Smooth muscle cell (in vitro differentiated cells): ENCODE measurements at regions not wholly inside any gene's neighbourhood (a gene's known extent, or its start where the extent isn't known, plus 50 kb on each side); places are given as distances from the start of the nearest gene placed in this dataset.

Source experiments
- DNase-seq: peaks from one replicate; lab custom pipeline; 2025; ENCODE audit not compliant: unreplicated experiment; lab: John Stamatoyannopoulos, UW
- H2AFZ ChIP-seq: fragments of 200-600 bp; sonication (generic); 2 replicates; pipeline ENCODE4 v1.6.0; 2016; ENCODE audit warnings: antibody characterized with exemption, low read depth, mild to moderate bottlenecking
- H3F3A ChIP-seq: fragments of 200-600 bp; sonication (generic); 2 replicates; pipeline ENCODE4 v1.6.0; 2017; ENCODE audit warnings: antibody characterized with exemption, low read depth
- H3K27ac ChIP-seq: fragments of 200-600 bp; sonication (generic); 2 replicates; pipeline ENCODE4 v1.5.1; 2016; ENCODE audit warnings: low read depth, mild to moderate bottlenecking
- H3K27me3 ChIP-seq: fragments of 200-600 bp; sonication (generic); 2 replicates; pipeline ENCODE4 v1.6.1; 2016; ENCODE audit warnings: low read depth, mild to moderate bottlenecking
- H3K36me3 ChIP-seq: fragments of 200-600 bp; sonication (generic); 2 replicates; pipeline ENCODE4 v1.5.1; 2016; ENCODE audit warnings: low read depth
- H3K4me1 ChIP-seq: fragments of 200-600 bp; sonication (generic); 2 replicates; pipeline ENCODE4 v1.5.1; 2016; ENCODE audit warnings: low read depth
- H3K4me2 ChIP-seq: fragments of 200-600 bp; sonication (generic); 2 replicates; pipeline ENCODE4 v1.6.0; 2016; ENCODE audit warnings: mild to moderate bottlenecking
- H3K4me3 ChIP-seq: fragments of 200-600 bp; sonication (generic); 2 replicates; pipeline ENCODE4 v1.5.1; 2016; ENCODE audit warnings: mild to moderate bottlenecking
- H3K79me2 ChIP-seq: fragments of 200-600 bp; sonication (generic); 2 replicates; pipeline ENCODE4 v1.6.0; 2016; ENCODE audit warnings: low read depth, mild to moderate bottlenecking
- H3K9ac ChIP-seq: fragments of 200-600 bp; sonication (generic); 2 replicates; pipeline ENCODE4 v1.6.0; 2016; ENCODE audit warnings: low read depth
- H3K9me3 ChIP-seq: fragments of 200-600 bp; sonication (generic); replicated peaks from 2 replicates; pipeline ENCODE4 v1.5.1; 2016; ENCODE audit warnings: low read depth
- H4K20me1 ChIP-seq: fragments of 200-600 bp; sonication (generic); 2 replicates; pipeline ENCODE4 v1.6.0; 2016; ENCODE audit warnings: low read depth
- WGBS: methylation state at CpG from one replicate; pipeline ENCODE4 v1.1.7; 2016; ENCODE audit warnings: low lambda C conversion rate; 5-methylcytosine and 5-hydroxymethylcytosine counted together
- TF ChIP-seq, protein P1 (sequence below): fragments of 200-600 bp; sonication (generic); IDR thresholded peaks from 2 replicates; pipeline ENCODE4 v1.5.1; 2017; ENCODE audit warnings: borderline replicate concordance, mild to moderate bottlenecking, antibody characterized with exemption; ENCODE audit not compliant: insufficient read depth, poor library complexity, severe bottlenecking

GRCh38 chr1:34625521-34626015 lies 129.3 kb upstream of the GJB5 start:
- H3F3A ChIP-seq, result no peaks in the 10 kb centered on the region
- no peaks in the 10 kb centered on the region for H3K4me1 ChIP-seq
- H3K27me3 ChIP-seq, result no peaks in the 10 kb centered on the region
- H3K27ac ChIP-seq, result no peak overlapping the region
- WGBS, result 86% methylated on average over 6 of the region's 6 CpGs
- H3K36me3 ChIP-seq, result no peaks in the 10 kb centered on the region
- no peak for DNase-seq
- H3K4me3 ChIP-seq, result no peak overlapping the region
- H4K20me1 ChIP-seq, result no peaks in the 10 kb centered on the region
- H2AFZ ChIP-seq, result no peak overlapping the region
- TF ChIP-seq, protein P1, sequence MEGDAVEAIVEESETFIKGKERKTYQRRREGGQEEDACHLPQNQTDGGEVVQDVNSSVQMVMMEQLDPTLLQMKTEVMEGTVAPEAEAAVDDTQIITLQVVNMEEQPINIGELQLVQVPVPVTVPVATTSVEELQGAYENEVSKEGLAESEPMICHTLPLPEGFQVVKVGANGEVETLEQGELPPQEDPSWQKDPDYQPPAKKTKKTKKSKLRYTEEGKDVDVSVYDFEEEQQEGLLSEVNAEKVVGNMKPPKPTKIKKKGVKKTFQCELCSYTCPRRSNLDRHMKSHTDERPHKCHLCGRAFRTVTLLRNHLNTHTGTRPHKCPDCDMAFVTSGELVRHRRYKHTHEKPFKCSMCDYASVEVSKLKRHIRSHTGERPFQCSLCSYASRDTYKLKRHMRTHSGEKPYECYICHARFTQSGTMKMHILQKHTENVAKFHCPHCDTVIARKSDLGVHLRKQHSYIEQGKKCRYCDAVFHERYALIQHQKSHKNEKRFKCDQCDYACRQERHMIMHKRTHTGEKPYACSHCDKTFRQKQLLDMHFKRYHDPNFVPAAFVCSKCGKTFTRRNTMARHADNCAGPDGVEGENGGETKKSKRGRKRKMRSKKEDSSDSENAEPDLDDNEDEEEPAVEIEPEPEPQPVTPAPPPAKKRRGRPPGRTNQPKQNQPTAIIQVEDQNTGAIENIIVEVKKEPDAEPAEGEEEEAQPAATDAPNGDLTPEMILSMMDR, result no peak
- no peak overlapping the region for H3K4me2 ChIP-seq
- H3K79me2 ChIP-seq, result no peaks in the 10 kb centered on the region
- H3K9me3 ChIP-seq, result no peaks in the 10 kb centered on the region
- H3K9ac ChIP-seq, result no peak overlapping the region

GRCh38 chr1:34627465-34628240 lies 127.2 kb upstream of the GJB5 start:
- Histone ChIP-seq H3K9ac (no peak overlapping the region), H3K79me2 (no peaks in the 10 kb centered on the region), H3K9me3 (no peaks in the 10 kb centered on the region), H3K27me3 (no peaks in the 10 kb centered on the region), H3K4me3 (no peak overlapping the region), H4K20me1 (no peaks in the 10 kb centered on the region), H3F3A (no peaks in the 10 kb centered on the region), H3K4me1 (no peaks in the 10 kb centered on the region), H3K36me3 (no peaks in the 10 kb centered on the region), H3K4me2 (no peak overlapping the region), H2AFZ (no peak overlapping the region), H3K27ac (no peak overlapping the region)
- 86% methylated on average over 10 of the region's 10 CpGs for WGBS
- TF ChIP-seq, protein P1, result no peak
- DNase-seq, result no peak

DNA sequence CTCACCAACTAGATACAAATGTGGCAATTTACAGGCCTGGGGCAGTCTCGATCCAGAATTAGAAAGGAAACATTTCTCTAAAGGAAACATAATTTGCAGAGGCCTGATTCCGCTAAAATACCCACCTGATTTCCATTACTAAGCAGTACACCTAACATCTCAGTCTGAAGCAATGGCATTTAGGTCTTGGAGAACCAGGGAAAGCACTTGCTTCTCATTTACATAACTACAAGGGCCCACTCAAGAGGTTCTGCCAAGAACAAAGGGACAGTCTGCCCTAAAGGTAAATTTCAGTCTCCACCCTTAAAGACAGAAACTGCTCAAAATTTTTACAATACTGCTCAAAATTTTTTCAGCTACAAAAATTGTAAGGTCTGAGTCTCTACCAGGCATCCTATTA lies 123.7 kb upstream of the GJB5 start:
- no peak overlapping the region for H3K9ac ChIP-seq
- H3K27me3 ChIP-seq, result no peaks in the 10 kb centered on the region
- no peaks in the 10 kb centered on the region for H3K36me3 ChIP-seq
- no peak overlapping the region for H3K4me3 ChIP-seq
- WGBS, result 51% methylated on average over 2 of the region's 2 CpGs
- TF ChIP-seq, protein P1, result no peak
- no peak overlapping the region for H3K27ac ChIP-seq
- no peaks in the 10 kb centered on the region for H3K4me1 ChIP-seq
- H3K4me2 ChIP-seq, result no peak overlapping the region
- DNase-seq, result no peak
- no peaks in the 10 kb centered on the region for H3K79me2 ChIP-seq
- no peaks in the 10 kb centered on the region for H3F3A ChIP-seq
- H3K9me3 ChIP-seq, result no peaks in the 10 kb centered on the region
- H4K20me1 ChIP-seq, result no peaks in the 10 kb centered on the region
- no peak overlapping the region for H2AFZ ChIP-seq

DNA sequence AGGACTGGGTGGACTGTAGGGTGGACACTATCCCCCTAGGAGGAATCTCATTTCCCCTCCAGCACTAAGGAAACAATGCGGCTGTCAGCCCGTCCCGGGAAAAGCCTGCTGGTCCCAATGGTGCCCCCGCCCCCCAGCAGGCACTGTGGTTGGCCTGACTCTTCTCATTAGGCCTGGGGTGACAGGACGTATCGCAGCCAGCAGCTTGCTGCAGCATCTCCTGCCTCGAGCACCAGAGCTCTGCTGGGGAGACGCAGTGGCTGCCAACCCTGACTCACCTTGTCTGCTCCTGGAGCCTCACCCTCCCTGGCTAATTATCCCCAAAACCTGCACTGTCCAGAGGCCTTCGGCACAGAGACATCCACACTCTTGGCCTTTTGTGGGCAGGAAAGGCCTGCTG lies 115.1 kb upstream of the GJB5 start:
- Histone ChIP-seq H3K4me3 (no peak overlapping the region), H3K4me1 (peaks cover 7% of the 10 kb centered on the region), H2AFZ (no peak overlapping the region), H3K27ac (no peak overlapping the region), H3K27me3 (peaks cover 14% of the 10 kb centered on the region), H3K79me2 (no peaks in the 10 kb centered on the region), H3K36me3 (no peaks in the 10 kb centered on the region), H3F3A (no peaks in the 10 kb centered on the region), H4K20me1 (no peaks in the 10 kb centered on the region), H3K9me3 (no peaks in the 10 kb centered on the region), H3K9ac (no peak overlapping the region), H3K4me2 (no peak overlapping the region)
- TF ChIP-seq, protein P1, result no peak
- WGBS, result 71% methylated on average over 9 of the region's 9 CpGs
- no peak for DNase-seq
